Activated CD8-positive, alpha-beta memory T cell treated with anti-CD3 and anti-CD28 coated beads, Interleukin-2, amount 10 ng/mL, durations not matched to agents 7 days and 5 days (primary cell): ENCODE measurements at regions not wholly inside any gene's neighbourhood (a gene's known extent, or its start where the extent isn't known, plus 50 kb on each side); places are given as distances from the start of the nearest gene placed in this dataset.

Experiments used
- ATAC-seq: fragments of 150-1000 bp; cut with Tn5 transposase; one replicate; pipeline ENCODE4 v1.10.0; 2021; ENCODE audit warnings: moderate library complexity
- CTCF ChIA-PET: fragments of 350-600 bp; sonication (Branson Sonifier 250); formaldehyde crosslinking; loops from one replicate; lab custom pipeline; 2021; ENCODE audit warnings: antibody characterized with exemption; lab: Charles Lee
- DNase-seq: peaks from one replicate; pipeline ENCODE4 v3.0.0-alpha.2; 2020
- H3K27ac Mint-ChIP-seq: one replicate; pipeline ENCODE4 v1.8.0; 2021; ENCODE audit warnings: mild to moderate bottlenecking, mixed read lengths
- H3K27me3 Mint-ChIP-seq: one replicate; pipeline ENCODE4 v1.8.0; 2021; ENCODE audit warnings: mixed read lengths
- H3K36me3 Mint-ChIP-seq: one replicate; pipeline ENCODE4 v1.8.0; 2021; ENCODE audit warnings: mild to moderate bottlenecking, mixed read lengths
- H3K4me1 Mint-ChIP-seq: one replicate; pipeline ENCODE4 v1.8.0; 2021; ENCODE audit warnings: mixed read lengths
- H3K4me3 Mint-ChIP-seq: one replicate; pipeline ENCODE4 v1.8.0; 2021; ENCODE audit warnings: mild to moderate bottlenecking, moderate library complexity, mixed read lengths
- H3K9me3 Mint-ChIP-seq: one replicate; pipeline ENCODE4 v1.8.0; 2022; ENCODE audit warnings: low read depth, mixed read lengths

DNA sequence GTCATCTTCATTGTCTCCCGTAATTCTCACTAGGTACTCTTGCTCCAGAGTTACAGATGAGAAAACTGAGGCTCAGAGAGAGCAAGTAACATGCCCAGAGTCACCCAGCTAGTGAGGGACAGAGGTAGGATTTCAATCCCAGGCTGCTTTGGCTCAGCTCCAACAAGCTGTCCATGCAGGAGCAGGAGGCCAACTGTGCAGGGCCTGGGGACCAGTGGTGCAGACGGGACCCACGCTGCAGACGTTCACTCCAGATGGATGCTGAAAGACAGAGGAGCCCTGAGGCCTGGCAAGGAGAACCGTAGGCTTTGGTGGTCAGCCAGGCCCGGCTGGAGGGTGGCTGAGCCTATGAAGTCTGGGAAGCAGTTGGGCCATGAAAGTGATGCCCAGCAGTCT, 102.6 kb downstream of the MCFD2 start:
- ATAC-seq (no peak), DNase-seq (no peak)
- CTCF ChIA-PET: no interaction called here
- Mint-ChIP-seq H3K36me3 (no peaks in the 10 kb centered on the region), H3K27me3 (peaks cover 31% of the 10 kb centered on the region), H3K4me3 (no peak overlapping the region), H3K27ac (no peak overlapping the region), H3K9me3 (no peaks in the 10 kb centered on the region), H3K4me1 (no peaks in the 10 kb centered on the region)
